SK-N-SH treated with all-trans-retinoic acid at 6 μM for 48 hours (cell line): ENCODE measurements at regions not wholly inside any gene's neighbourhood (a gene's known extent, or its start where the extent isn't known, plus 50 kb on each side); places are given as distances from the start of the nearest gene placed in this dataset.

Source experiments
- ARNTL ChIP-seq: fragments of 450-650 bp; formaldehyde crosslinking; IDR thresholded peaks from 2 replicates; pipeline ENCODE4 v1.5.0; 2020; ENCODE audit warnings: low read depth, mild to moderate bottlenecking, moderate library complexity, borderline replicate concordance
- CSDC2 ChIP-seq: fragments of 250-450 bp; sonication (Bioruptor Pico); IDR thresholded peaks from 2 replicates; pipeline ENCODE4 v1.5.0; 2020; ENCODE audit warnings: mild to moderate bottlenecking, moderate library complexity
- OSR1 ChIP-seq: fragments of 250-450 bp; sonication (Bioruptor Pico); IDR thresholded peaks from 2 replicates; pipeline ENCODE4 v1.8.0; 2022; ENCODE audit warnings: moderate library complexity, mild to moderate bottlenecking, inconsistent platforms
- PPARA ChIP-seq: fragments of 250-450 bp; sonication (Bioruptor Pico); IDR thresholded peaks from 2 replicates; pipeline ENCODE4 v1.5.0; 2020; ENCODE audit warnings: mild to moderate bottlenecking, borderline replicate concordance
- ZFP30 ChIP-seq: fragments of 450-650 bp; formaldehyde crosslinking; IDR thresholded peaks from 2 replicates; pipeline ENCODE4 v1.5.0; 2022; ENCODE audit warnings: mild to moderate bottlenecking, moderate library complexity
- ZNF8 ChIP-seq: fragments of 450-650 bp; formaldehyde crosslinking; IDR thresholded peaks from 2 replicates; pipeline ENCODE4 v1.5.0; 2020; ENCODE audit warnings: mild to moderate bottlenecking, moderate library complexity

- no peak for TF ChIP-seq ARNTL
- no peak for TF ChIP-seq OSR1 (CRISPR knock-in tag)
- TF ChIP-seq PPARA (CRISPR knock-in tag), result no peak
- no peak for TF ChIP-seq ZFP30 (CRISPR knock-in tag)
- TF ChIP-seq CSDC2, result no peak
- no peak for TF ChIP-seq ZNF8
Observed at GRCh38 chr2:120558847-120559246, 176.8 kb upstream of the GLI2 start.
